Fibroblast of the aortic adventitia (primary cell): ENCODE measurements at regions not wholly inside any gene's neighbourhood (a gene's known extent, or its start where the extent isn't known, plus 50 kb on each side); places are given as distances from the start of the nearest gene placed in this dataset. TPM values are rescaled to one million over a fixed set of nuclear protein-coding genes. Genes with fewer than 3 reads are reported as not detected.

ENCODE experiments used
- DNase-seq: peaks from one replicate; pipeline ENCODE4 v3.0.0-alpha.2; 2010; ENCODE audit warnings: low read depth
- H3K4me3 ChIP-seq: 2 replicates; pipeline ENCODE4 v1.5.1; 2011; ENCODE audit warnings: low read depth, mild to moderate bottlenecking, control low read depth, low read length, moderate library complexity
- small RNA-seq: library from RNA; depleted of rRNA; stranded (forward); fragments of <200 nt; gene quantifications from one replicate; pipeline ENCODE3, GENCODE V24; 2012
- TF ChIP-seq, protein P1 (sequence below): IDR thresholded peaks from 2 replicates; pipeline ENCODE4 v1.5.1; 2011; ENCODE audit warnings: mild to moderate bottlenecking, low read length, control low read depth, inconsistent platforms; ENCODE audit not compliant: insufficient read depth

- H3K4me3 ChIP-seq: no peak overlapping the region
- TF ChIP-seq, protein P1, sequence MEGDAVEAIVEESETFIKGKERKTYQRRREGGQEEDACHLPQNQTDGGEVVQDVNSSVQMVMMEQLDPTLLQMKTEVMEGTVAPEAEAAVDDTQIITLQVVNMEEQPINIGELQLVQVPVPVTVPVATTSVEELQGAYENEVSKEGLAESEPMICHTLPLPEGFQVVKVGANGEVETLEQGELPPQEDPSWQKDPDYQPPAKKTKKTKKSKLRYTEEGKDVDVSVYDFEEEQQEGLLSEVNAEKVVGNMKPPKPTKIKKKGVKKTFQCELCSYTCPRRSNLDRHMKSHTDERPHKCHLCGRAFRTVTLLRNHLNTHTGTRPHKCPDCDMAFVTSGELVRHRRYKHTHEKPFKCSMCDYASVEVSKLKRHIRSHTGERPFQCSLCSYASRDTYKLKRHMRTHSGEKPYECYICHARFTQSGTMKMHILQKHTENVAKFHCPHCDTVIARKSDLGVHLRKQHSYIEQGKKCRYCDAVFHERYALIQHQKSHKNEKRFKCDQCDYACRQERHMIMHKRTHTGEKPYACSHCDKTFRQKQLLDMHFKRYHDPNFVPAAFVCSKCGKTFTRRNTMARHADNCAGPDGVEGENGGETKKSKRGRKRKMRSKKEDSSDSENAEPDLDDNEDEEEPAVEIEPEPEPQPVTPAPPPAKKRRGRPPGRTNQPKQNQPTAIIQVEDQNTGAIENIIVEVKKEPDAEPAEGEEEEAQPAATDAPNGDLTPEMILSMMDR: no peak
- no peak for DNase-seq
Observed at GRCh38 chrX:134186362-134187121, 50.4 kb upstream of the CCDC160 start.

Small RNAs in the stretch of these regions (small RNA-seq; reads per million reads assigned to genes)
- gene RF00019 (not detected), gene TIMM8BP2 (not detected)
